PC-3 (cell line): ENCODE measurements at regions not wholly inside any gene's neighbourhood (a gene's known extent, or its start where the extent isn't known, plus 50 kb on each side); places are given as distances from the start of the nearest gene placed in this dataset.

Source experiments
- ATAC-seq: fragments of 200-7000 bp; cut with Tn5 transposase; 2 replicates; pipeline ENCODE4 v1.9.1; 2020; ENCODE audit warnings: mild to moderate bottlenecking, moderate library complexity
- BruUV-seq: library from RNA; stranded (reverse); fragments of 400-500 nt; replicated peaks from 2 replicates; lab custom pipeline; 2021; lab: Mats Ljungman, UMichigan
- CTCF ChIA-PET: fragments of 300-600 bp; sonication (Branson Sonifier 250); formaldehyde crosslinking; loops from one replicate; lab custom pipeline; 2022; ENCODE audit warnings: antibody characterized with exemption; lab: Charles Lee
- POLR2A ChIA-PET: fragments of 300-600 bp; sonication (Branson Sonifier 250); formaldehyde crosslinking; loops from one replicate; lab custom pipeline; 2022; ENCODE audit warnings: antibody characterized with exemption; ENCODE audit not compliant: unreplicated experiment; lab: Charles Lee
- DNase-seq: peaks from one replicate; pipeline ENCODE4 v3.0.0-alpha.2; 2015
- H2AFZ ChIP-seq: fragments of 300-600 bp; sonication (generic); 2 replicates; pipeline ENCODE4 v1.6.0; 2016; ENCODE audit warnings: antibody characterized with exemption, low read length
- H3F3A ChIP-seq: fragments of 300-600 bp; sonication (generic); one replicate; pipeline ENCODE4 v1.6.0; 2017; ENCODE audit warnings: antibody characterized with exemption, low read length, control low read depth, mild to moderate bottlenecking; ENCODE audit not compliant: unreplicated experiment
- H3K27ac ChIP-seq: fragments of 300-600 bp; sonication (generic); 2 replicates; pipeline ENCODE4 v1.5.1; 2016; ENCODE audit warnings: mild to moderate bottlenecking, low read length
- H3K27me3 ChIP-seq: fragments of 300-600 bp; sonication (generic); 2 replicates; pipeline ENCODE4 v1.6.1; 2016; ENCODE audit warnings: low read length, mixed read lengths
- H3K36me3 ChIP-seq: fragments of 300-600 bp; sonication (generic); 2 replicates; pipeline ENCODE4 v1.6.1; 2016; ENCODE audit warnings: low read depth, mixed run types, low read length, mixed read lengths
- H3K4me1 ChIP-seq: fragments of 300-600 bp; sonication (generic); 2 replicates; pipeline ENCODE4 v1.5.1; 2016; ENCODE audit warnings: low read length; ENCODE audit not compliant: insufficient read depth
- H3K4me2 ChIP-seq: fragments of 300-600 bp; sonication (generic); 2 replicates; pipeline ENCODE4 v1.6.0; 2016; ENCODE audit warnings: low read length
- H3K4me3 ChIP-seq: fragments of 300-600 bp; sonication (generic); 2 replicates; pipeline ENCODE4 v1.5.1; 2016; ENCODE audit warnings: mild to moderate bottlenecking, low read length, mixed read lengths
- H3K79me2 ChIP-seq: fragments of 300-600 bp; sonication (generic); 2 replicates; pipeline ENCODE4 v1.6.1; 2017; ENCODE audit warnings: low read length, mixed read lengths
- H3K9ac ChIP-seq: fragments of 300-600 bp; sonication (generic); 2 replicates; pipeline ENCODE4 v1.6.0; 2016; ENCODE audit warnings: mild to moderate bottlenecking, low read length
- H3K9me2 ChIP-seq: fragments of 300-600 bp; sonication (generic); replicated peaks from 2 replicates; pipeline ENCODE4 v1.6.1; 2016; ENCODE audit warnings: mixed run types, low read length, mixed read lengths
- H3K9me3 ChIP-seq: fragments of 300-600 bp; sonication (generic); 2 replicates; pipeline ENCODE4 v1.6.1; 2016; ENCODE audit warnings: low read length, mixed read lengths
- H4K20me1 ChIP-seq: fragments of 300-600 bp; sonication (generic); 2 replicates; pipeline ENCODE4 v1.6.1; 2016; ENCODE audit warnings: low read length, mixed read lengths
- EZH2 ChIP-seq: fragments of 300-600 bp; sonication (generic); IDR thresholded peaks from one replicate; pipeline ENCODE4 v1.6.1; 2017; ENCODE audit warnings: antibody characterized with exemption, mild to moderate bottlenecking, low read length; ENCODE audit not compliant: unreplicated experiment
- EZH2phosphoT487 ChIP-seq: fragments of 300-600 bp; sonication (generic); IDR thresholded peaks from 2 replicates; pipeline ENCODE4 v1.6.1; 2018; ENCODE audit warnings: mild to moderate bottlenecking, antibody characterized with exemption, low read length, borderline replicate concordance
- intact Hi-C: fragments of 100-400 bp; cut with micrococcal nuclease; formaldehyde crosslinking; loops from 2 replicates; pipeline ENCODE4 v1.9.0; 2023
- TF ChIP-seq, protein P1 (sequence below): fragments of 300-600 bp; sonication (generic); conservative IDR thresholded peaks from 2 replicates; pipeline ENCODE4 v1.5.1; 2017; ENCODE audit warnings: antibody characterized with exemption, low read depth, mild to moderate bottlenecking, low read length

GRCh38 chr6:25046942-25047341 is 111.2 kb upstream of the RIPOR2 start:
- no peak for TF ChIP-seq EZH2
- TF ChIP-seq, protein P1, sequence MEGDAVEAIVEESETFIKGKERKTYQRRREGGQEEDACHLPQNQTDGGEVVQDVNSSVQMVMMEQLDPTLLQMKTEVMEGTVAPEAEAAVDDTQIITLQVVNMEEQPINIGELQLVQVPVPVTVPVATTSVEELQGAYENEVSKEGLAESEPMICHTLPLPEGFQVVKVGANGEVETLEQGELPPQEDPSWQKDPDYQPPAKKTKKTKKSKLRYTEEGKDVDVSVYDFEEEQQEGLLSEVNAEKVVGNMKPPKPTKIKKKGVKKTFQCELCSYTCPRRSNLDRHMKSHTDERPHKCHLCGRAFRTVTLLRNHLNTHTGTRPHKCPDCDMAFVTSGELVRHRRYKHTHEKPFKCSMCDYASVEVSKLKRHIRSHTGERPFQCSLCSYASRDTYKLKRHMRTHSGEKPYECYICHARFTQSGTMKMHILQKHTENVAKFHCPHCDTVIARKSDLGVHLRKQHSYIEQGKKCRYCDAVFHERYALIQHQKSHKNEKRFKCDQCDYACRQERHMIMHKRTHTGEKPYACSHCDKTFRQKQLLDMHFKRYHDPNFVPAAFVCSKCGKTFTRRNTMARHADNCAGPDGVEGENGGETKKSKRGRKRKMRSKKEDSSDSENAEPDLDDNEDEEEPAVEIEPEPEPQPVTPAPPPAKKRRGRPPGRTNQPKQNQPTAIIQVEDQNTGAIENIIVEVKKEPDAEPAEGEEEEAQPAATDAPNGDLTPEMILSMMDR, result no peak
- TF ChIP-seq EZH2phosphoT487, result no peak
- no peak overlapping the region for H3K9ac ChIP-seq
- CTCF ChIA-PET, result no interaction called here

DNA sequence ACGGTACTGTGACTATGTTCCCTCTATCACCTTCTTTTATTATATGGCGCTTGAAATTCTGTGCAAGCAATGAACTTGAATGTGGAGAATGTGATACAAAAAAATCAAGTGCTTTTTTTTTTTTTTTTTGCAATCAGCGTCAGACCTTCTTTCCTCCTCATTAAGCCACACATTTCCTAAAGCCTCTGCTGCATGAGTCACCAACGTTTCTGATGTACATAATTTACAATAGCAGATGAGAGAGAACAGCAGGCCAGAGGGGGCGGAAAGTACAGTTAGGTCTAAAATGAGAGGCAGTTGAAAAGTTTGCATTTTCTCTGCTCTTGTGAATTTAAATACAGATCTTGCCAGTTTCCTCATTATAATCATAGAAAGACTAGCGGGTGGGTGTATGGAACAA is 114.6 kb upstream of the RIPOR2 start:
- CTCF ChIA-PET, result no interaction called here
- DNase-seq, result no peak
- Histone ChIP-seq H3K4me3 (no peak overlapping the region), H3K9me2 (no peaks in the 10 kb centered on the region), H3K27ac (no peak overlapping the region), H3K4me2 (no peak overlapping the region), H3K9me3 (no peaks in the 10 kb centered on the region), H3K9ac (no peak overlapping the region), H3F3A (no peaks in the 10 kb centered on the region), H3K36me3 (no peaks in the 10 kb centered on the region), H2AFZ (no peak overlapping the region), H3K4me1 (peaks cover 24% of the 10 kb centered on the region), H3K27me3 (peaks cover 4% of the 10 kb centered on the region; the same call in 1 of the 2 replicates), H3K79me2 (no peaks in the 10 kb centered on the region), H4K20me1 (no peaks in the 10 kb centered on the region)
- ATAC-seq, result no peak
- BruUV-seq, result no TSS peak
- intact Hi-C loops, result no loop called here
- POLR2A ChIA-PET, result no interaction called here
- TF ChIP-seq EZH2 (no peak), EZH2phosphoT487 (no peak)
- TF ChIP-seq, protein P1, result no peak

More at GRCh38 chr6:25046942-25047341, 111.2 kb upstream of the RIPOR2 start:
- Histone ChIP-seq H3K9me3 (no peaks in the 10 kb centered on the region), H2AFZ (no peak overlapping the region), H3K27me3 (peaks cover 4% of the 10 kb centered on the region; the same call in 1 of the 2 replicates), H3K27ac (no peak overlapping the region), H3K4me3 (no peak overlapping the region), H3F3A (no peaks in the 10 kb centered on the region), H4K20me1 (no peaks in the 10 kb centered on the region), H3K4me2 (no peak overlapping the region), H3K36me3 (no peaks in the 10 kb centered on the region), H3K79me2 (no peaks in the 10 kb centered on the region), H3K4me1 (peaks cover 5% of the 10 kb centered on the region; the same call in 1 of the 2 replicates), H3K9me2 (no peaks in the 10 kb centered on the region)
- no TSS peak for BruUV-seq
- no peak for DNase-seq
- POLR2A ChIA-PET, result no interaction called here
- no peak for ATAC-seq
- intact Hi-C loops, result no loop called here

DNA sequence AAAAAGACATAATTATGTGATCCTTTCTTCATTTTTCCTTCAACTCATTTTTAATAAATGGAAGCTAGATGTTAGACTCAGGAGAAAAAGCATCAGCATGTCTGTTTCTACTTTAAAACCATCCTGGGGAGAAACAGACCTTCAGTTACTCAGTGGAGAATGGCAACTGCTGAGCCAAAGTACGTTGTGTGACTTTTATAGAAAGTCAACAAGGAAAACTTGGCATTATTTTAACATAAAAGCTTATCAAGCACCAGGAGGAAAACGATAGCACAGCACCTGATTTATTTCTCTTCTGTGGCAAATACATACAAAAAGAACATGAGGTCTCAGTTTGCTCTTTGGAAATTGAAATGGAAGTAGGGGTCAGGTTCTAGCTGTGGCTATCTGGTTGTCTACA is 115.3 kb upstream of the RIPOR2 start:
- ChIA-PET CTCF (no interaction called here), POLR2A (no interaction called here)
- DNase-seq, result no peak
- H3K9me2 ChIP-seq, result no peaks in the 10 kb centered on the region
- no peak overlapping the region for H3K27ac ChIP-seq
- H2AFZ ChIP-seq, result no peak overlapping the region
- no peaks in the 10 kb centered on the region for H3F3A ChIP-seq
- no peak overlapping the region for H3K9ac ChIP-seq
- intact Hi-C loops, result no loop called here
- H3K27me3 ChIP-seq, result no peaks in the 10 kb centered on the region
- no peaks in the 10 kb centered on the region for H4K20me1 ChIP-seq
- ATAC-seq, result no peak
- no TSS peak for BruUV-seq
- TF ChIP-seq EZH2 (no peak), EZH2phosphoT487 (no peak)
- TF ChIP-seq, protein P1, result no peak
- no peak overlapping the region for H3K4me3 ChIP-seq
- no peaks in the 10 kb centered on the region for H3K9me3 ChIP-seq
- H3K4me2 ChIP-seq, result no peak overlapping the region
- H3K79me2 ChIP-seq, result no peaks in the 10 kb centered on the region
- H3K36me3 ChIP-seq, result no peaks in the 10 kb centered on the region
- peaks cover 24% of the 10 kb centered on the region for H3K4me1 ChIP-seq
